GM19099 (cell line): ENCODE measurements at regions not wholly inside any gene's neighbourhood (a gene's known extent, or its start where the extent isn't known, plus 50 kb on each side); places are given as distances from the start of the nearest gene placed in this dataset.

Experiments
- POLR2A ChIP-seq: IDR thresholded peaks from 3 replicates; pipeline ENCODE4 v1.6.1; 2011; ENCODE audit warnings: low read depth; ENCODE audit not compliant: insufficient read length; ENCODE audit errors: extremely low read depth

DNA sequence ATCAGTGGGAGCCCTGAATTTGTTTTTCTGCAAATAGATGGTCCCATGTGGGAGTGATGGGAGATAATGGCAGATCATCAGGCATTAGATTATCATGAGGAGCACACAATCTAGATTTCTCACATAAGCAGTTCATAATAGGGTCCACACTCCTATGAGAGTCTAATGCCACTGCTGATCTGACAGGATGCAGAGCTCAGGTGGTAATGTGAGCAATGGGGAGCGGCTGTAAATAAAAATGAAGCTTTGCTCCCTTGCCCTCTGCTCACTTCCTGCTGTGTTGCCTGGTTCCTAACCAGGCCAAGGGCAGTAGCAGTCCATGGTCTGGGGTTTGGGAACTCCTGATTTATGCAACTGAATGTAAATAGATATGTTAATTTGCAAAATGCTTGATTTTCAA is 538.6 kb downstream of the TRAM1L1 start:
- no peak for TF ChIP-seq POLR2A

DNA sequence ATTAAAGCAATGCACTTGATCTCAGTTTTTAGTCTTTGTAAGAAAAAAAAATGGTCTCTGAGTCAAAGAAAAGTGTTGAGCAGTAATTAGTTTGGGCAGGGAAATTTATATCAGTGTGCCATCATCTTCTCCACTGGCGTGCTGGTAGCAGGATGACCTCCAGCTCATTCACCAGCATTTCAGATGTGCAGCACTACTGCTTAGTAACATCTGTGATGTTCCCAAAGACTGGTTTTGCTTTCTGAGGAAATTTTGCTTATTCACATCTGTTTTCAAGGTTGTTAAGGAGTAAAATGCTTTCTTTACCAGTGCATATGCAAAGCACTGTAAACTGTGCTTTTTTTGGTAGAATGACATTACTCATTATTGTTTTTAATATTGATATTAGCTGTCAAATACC is 540.4 kb downstream of the TRAM1L1 start:
- TF ChIP-seq POLR2A: no peak

DNA sequence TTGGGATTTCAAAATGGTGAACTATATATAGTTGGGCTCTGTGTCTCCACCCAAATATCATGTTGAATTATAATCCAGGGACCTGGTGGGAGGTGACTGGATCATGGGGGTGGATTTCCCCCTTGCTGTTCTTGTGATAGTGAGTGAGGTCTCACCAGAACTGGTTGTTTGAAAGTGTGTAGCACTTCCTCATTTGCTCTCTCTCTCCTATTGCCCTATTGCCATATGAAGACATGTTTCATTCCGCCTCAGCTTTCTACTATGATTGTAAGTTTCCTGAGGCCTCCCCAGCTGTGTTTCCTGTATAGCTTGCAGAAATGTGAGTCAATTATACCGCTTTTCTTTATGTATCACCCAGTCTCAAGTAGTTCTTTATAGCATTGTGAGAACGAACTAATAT is 545.6 kb downstream of the TRAM1L1 start:
- no peak for TF ChIP-seq POLR2A

DNA sequence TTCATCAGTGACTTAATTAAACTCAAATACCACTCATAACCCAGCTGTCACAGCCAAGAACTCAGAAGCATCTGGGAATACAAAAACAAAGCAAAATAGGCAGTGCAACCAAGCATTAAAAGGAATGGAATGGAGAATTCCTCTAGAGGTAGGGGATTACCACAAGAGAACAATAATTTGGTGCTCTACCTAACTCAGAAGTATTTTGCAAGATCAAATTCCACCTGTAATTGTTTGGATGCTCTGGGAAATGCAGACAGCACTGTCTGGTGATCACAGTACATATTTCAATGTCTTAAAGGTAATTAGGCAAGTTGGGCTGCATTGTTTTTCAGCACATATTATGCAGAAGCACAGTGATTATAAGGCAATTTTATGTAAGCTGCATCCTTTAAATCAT is 547.5 kb downstream of the TRAM1L1 start:
- TF ChIP-seq POLR2A: no peak

DNA sequence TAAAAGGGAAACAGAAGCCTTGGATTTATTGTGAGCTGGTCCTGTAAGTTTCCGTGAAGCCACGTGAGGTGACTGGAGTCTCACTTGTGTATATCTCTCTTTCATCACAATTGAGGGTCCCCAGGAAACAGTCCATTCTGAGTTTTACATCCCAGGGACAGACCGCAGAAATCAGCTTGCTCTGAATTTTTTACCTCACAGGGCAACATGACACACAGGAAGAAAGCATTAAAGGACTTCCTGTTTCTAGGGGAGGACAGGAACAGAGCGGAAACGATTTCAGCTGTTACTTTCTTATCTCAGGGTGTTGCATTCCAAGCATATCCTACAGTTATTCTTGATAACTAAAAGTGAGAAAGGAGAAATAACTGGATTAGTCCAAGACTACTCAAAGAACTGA is 553.5 kb downstream of the TRAM1L1 start:
- no peak for TF ChIP-seq POLR2A

DNA sequence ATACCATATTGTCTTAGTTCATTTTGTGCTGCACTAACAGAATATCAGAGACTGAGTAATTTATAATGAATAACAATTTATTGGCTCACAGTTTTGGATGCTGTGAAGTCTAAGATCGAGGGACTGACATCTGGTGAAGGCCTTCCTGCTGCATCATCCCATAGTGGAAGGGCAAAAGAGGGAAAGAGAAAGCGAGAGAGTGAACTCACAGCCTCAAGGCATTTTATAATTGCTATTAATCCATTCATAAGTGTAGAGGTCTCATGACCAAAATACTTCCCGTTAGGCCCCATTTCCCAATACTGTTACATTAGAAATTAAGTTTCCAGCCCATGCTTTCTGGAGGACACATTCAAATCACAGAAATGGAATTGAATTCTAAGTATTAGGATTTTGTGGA is 554.4 kb downstream of the TRAM1L1 start:
- TF ChIP-seq POLR2A: no peak

DNA sequence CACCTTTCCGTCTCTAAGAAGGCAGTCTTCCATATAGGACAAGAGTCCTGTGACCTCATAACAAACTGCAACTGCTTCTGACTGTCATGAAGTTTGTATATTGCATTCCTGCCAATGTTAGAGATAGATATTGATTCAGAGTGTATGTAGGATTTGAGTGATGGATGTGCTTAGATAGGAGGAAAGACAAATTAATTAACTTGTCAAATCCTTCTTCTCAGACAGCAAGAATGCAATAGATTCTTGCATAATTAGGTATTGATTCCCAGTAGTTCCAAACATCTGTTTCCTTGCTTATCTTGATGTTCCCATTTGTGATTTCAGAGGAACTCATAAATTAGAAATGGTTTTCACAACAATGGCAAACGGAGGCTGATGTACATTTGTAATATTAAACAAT is 555.3 kb downstream of the TRAM1L1 start:
- TF ChIP-seq POLR2A: no peak

DNA sequence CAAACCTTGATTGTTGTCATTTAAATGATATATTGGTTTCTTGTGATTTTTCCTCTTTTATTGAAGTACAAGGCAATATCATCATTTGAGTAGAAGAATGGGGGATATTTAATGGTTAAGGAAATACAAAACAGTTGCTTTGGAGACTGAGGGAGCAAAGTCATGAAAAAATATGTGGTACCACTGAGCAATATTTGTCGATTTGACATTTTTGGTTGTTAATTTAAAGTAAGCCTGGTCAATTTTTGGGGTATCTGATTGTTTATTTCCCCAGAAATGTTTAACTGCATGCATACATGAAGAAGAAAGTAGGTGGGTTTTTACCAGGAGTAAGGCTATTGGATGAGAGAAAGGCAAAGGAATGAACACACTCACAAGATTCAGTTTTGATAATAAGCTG is 556.2 kb downstream of the TRAM1L1 start:
- TF ChIP-seq POLR2A: no peak

DNA sequence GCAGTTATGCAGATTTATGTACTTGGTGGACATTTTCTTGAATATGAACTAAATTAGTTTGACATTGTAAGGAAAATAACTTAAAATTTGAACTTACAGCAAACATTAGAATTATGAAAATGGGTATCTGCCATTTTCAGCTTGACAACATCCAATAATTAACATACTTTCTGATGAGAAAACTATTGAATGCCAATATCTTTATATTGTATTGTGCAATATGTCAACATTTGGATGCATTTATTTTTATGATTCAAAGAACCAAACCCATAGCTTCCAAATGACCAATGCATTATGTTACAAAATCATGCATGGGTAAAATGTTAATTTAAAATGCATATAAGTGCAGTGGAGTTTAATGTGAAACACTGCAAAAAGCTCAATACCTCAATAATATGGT is 562.5 kb downstream of the TRAM1L1 start:
- TF ChIP-seq POLR2A: no peak

DNA sequence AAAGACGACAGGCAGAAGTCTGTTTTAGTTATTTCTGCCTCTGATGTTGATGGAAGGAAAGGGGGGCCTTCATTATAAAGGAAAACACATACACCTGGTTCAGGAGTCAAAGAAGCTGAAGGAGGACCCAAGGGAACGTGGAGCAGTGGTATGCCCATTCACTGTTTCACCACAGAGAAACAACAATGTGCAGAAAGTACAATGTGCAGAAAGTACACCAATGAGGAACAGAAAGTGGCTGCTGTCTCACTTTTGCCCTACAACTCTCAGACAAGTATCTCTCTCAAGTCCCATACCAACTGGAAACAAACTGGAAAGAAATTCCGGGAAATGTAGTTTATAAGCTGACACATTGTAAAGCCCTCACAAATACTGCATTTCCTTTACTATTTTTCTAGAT is 564.5 kb downstream of the TRAM1L1 start:
- TF ChIP-seq POLR2A: no peak

DNA sequence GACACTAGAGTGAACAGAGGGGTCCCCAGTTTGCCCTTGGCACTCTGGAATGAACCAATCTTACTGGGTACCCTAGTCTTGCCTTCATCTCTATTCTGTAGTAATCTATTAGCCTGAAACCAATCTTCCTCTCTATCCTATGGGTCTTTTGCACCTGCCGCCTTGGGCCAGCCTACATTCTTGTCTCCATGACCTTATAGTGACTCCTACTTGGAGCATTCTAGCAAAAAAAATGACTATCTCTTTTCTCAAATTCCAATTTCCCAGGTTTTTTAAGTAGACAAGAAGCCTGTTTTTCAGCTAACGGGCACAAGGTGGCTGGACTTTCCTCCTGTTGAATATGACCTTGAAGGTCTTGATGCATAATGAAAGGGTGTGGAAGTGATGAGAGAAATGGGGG is 568.7 kb downstream of the TRAM1L1 start:
- no peak for TF ChIP-seq POLR2A

DNA sequence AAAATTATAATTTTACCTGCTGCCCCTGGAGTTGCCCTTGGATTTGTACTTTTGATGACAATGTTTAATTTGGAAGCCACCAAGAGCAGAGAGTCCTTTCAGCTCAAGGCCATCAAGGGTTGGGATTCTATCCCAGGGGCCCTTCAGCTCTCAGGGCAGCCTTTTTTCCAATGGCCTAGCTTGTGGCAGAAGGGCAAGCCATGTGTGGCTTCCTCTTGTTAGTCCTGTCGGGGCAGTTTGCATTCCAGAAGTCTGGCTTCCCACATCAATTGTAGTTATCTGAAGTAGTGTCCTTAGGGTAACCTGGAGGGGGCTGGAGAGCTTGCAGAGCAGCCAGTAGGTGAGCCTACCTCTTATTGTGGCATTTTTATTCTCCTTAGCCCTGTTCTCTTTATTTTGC is 569.4 kb downstream of the TRAM1L1 start:
- no peak for TF ChIP-seq POLR2A

DNA sequence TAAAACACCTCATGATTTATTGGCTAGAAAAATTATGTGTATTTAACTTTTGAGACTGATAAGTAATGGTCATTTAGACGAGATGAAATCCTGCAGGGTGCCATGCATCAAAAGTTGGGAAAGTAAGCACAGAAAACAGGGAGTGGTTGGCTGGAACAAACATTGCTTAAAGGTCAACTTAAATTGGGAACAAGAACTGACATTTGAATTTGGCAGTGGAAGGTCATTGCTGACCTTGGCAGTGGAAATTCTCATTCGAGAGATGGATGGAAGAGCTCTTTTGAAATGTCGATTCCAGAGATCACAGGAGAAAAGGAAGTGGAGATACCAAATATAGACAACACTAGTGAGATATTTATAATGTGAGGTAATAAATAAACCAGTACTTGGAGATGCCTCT is 572.8 kb downstream of the TRAM1L1 start:
- no peak for TF ChIP-seq POLR2A

DNA sequence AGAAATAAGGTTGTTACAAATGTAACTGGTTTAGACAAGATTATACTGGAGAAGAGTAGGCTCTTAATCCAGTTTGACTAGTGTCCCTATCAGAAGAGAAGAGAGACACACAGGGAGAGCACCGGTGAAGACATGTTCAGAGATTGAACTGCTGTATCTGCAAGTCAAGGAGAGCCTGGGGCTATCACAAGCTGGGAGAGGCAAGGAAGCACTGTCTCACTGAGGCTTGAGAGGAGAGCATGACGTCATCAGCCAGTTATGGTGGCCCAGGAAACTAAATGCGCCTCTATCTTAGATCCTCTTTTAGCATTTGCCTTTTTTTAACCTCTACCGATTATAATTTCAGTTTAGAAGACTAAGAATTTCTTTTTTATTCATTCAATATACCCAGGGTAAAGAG is 583.4 kb downstream of the TRAM1L1 start:
- no peak for TF ChIP-seq POLR2A

DNA sequence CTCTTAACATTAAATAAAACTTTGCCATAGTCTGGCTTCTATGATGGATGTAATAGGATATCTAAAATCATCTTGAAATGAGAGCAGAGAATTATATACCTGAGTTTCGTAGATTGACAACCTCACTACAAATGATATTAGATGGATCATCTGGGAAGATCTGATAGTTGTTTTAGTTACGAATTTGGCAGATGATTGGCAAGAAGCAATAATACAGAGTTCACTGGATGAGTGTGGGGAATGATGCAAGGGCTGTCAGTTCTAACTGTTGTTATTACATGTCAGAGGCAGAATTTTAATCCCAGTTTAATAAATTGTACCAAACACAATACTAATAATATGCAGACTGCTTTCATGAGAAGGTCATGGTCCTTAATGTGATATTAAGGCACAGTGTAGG is 585.2 kb downstream of the TRAM1L1 start:
- TF ChIP-seq POLR2A: no peak

DNA sequence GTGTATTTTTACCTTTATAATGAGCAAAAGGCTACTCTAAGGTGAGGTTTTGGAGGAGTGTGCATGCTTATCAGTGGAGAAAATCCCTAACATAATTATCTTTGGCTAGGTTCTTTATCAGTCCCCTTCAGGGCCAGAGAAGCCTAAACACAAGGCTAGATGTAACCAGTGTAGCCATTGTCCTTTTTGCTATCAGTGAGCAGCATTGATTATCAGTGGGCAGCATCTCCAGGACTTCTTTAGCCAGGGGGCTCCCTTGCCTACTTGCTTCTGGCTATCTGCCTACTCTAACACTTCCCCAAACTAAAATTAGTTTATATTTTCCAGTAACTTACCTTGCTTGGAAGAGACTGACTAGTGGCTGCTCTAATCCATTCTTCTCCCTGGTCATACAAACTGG is 595.6 kb downstream of the TRAM1L1 start:
- no peak for TF ChIP-seq POLR2A

DNA sequence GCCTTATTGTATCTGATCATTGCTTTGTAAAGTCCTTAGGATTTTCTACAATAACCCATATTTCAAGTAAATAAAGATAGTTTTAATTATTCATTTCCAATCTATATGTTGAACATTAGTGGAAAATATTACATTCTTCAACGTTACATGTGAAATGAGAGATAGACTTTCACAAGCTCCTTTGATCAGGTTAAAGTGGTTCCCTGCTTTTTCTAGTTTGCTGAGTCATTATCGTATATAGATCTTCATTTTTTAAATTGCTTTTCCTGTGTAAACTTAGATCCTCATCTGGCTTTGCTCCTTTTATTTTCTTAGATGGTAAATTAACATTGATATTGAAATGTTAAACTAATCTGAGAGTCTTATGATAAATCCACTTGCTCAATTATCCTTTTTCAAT is 599.0 kb downstream of the TRAM1L1 start:
- no peak for TF ChIP-seq POLR2A

DNA sequence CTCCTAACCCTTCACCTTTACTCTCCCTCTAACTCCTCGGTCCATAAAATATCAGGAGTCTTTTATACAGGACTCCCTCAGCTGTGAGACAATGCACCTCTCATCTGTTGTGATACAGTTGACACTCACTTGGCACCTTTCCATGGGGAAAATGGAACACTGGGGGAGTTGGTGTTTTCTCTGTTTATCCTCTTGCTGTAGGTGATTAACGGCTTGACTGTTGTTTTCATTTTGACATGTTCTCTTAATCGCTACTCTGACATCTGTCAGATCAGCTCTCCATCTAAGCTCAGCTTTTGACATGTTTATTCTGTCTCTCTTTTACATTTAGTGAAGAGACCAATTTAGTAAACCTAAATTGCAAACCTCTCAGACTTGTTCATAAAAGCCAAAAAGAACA is 604.8 kb downstream of the TRAM1L1 start:
- TF ChIP-seq POLR2A: no peak

DNA sequence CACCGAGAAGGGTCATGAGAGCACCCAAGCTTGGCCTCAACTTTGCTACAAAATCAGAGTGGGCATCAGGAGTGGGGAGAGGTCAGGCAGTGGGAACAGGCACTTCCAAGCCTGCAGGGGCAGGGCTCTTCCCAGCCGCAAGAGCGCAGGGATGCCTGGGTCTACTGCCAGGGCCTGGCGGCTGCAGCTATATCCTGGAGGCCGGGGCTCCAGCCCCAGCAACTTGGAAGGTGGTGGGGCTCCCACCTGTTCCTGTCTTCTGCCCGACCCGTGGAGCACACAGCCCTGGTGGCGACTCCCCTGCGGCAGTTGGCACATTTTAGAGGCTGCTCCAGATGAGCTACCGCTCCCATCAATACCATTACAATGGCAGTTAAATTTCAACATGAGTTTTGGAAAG is 607.0 kb downstream of the TRAM1L1 start:
- TF ChIP-seq POLR2A: no peak

DNA sequence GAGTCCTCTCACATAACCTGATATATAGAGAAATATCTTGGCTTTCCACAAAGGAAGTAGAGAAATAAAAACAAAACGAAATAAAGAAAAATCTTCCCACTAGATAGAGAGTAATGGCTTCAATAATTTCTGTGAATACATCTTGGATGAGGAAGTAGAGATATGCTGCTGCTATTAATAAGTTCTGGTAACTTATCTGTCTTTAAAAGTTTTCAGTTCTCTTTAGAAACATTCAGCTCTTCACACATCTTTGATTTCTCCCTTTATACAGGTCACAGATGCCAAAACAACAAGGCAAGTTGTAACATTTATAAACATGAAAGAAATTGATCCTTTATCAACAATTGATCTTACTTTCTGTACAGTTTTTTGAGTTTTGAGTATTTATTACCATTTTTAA is 615.8 kb downstream of the TRAM1L1 start:
- no peak for TF ChIP-seq POLR2A
